Activated T-cell treated with anti-CD3 and anti-CD28 coated beads, Interleukin-2, amount 50 U/mL, for 72 hours (primary cell): ENCODE measurements at regions not wholly inside any gene's neighbourhood (a gene's known extent, or its start where the extent isn't known, plus 50 kb on each side); places are given as distances from the start of the nearest gene placed in this dataset.
"Not testable (repeated sequence)": the region's sequence is repeated elsewhere in the genome, so short reads cannot be mapped to it uniquely, and the experiment has no call there.

Experiments
- ATAC-seq, 2 donors: fragments of 150-1000 bp; cut with Tn5 transposase; replicated peaks in 1 of 2; 2 replicates each; pipeline ENCODE4 v1.10.0; 2021; ENCODE audit warnings: moderate library complexity in 2 of 2, mild to moderate bottlenecking in 1 of 2
- DNase-seq, 2 donors: peaks; one replicate each; pipeline ENCODE4 v3.0.0; 2021 to 2022; ENCODE audit warnings: mixed read lengths in 1 of 2
- H3K27ac Mint-ChIP-seq: one replicate; pipeline ENCODE4 v1.8.0; 2022; ENCODE audit warnings: mild to moderate bottlenecking, moderate library complexity, mixed read lengths
- H3K27me3 Mint-ChIP-seq: one replicate; pipeline ENCODE4 v1.8.0; 2022; ENCODE audit warnings: low read depth, mixed read lengths
- H3K36me3 Mint-ChIP-seq, 2 donors: one replicate each; pipeline ENCODE4 v1.8.0; 2022; ENCODE audit warnings: mixed read lengths in 2 of 2, mild to moderate bottlenecking in 1 of 2; ENCODE audit not compliant: insufficient read depth in 2 of 2
- H3K4me1 Mint-ChIP-seq: one replicate; pipeline ENCODE4 v1.8.0; 2022; ENCODE audit warnings: low read depth, mixed read lengths
- H3K4me3 Mint-ChIP-seq, 2 donors: one replicate each; pipeline ENCODE4 v1.8.0; 2022; ENCODE audit warnings: mild to moderate bottlenecking in 2 of 2, mixed read lengths in 2 of 2, moderate library complexity in 2 of 2
- H3K9me3 Mint-ChIP-seq, 2 donors: one replicate each; pipeline ENCODE4 v1.8.0; 2022; ENCODE audit warnings: mixed read lengths in 2 of 2

DNA sequence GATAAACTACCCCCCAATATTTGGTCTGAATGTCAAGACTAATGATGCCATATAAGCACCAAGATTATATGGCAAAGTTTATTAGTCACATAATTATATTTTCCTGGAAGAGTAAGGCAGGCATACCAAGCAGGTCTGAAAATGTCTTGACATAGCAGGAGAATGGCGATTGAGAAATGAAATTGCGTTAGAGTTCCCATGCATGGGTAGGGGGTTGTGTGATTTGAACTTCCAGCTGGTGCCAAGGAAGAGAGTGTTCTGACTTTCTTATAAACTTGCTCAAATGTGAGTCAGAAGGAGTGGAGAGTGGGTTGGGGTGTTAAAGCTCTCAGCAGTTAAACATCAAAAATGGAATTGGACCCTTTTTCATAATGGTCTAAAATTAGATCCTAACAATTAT is 1200.6 kb upstream of the ACO1 start:
- Mint-ChIP-seq H3K4me1 (no peaks in the 10 kb centered on the region), H3K4me3 (no peak overlapping the region), H3K27ac (no peak overlapping the region), H3K9me3 (no peaks in the 10 kb centered on the region), H3K36me3 (peaks cover 0 to 2% of the 10 kb centered on the region in 2 donors), H3K27me3 (no peaks in the 10 kb centered on the region)
- no peak for DNase-seq
- ATAC-seq = no peak

DNA sequence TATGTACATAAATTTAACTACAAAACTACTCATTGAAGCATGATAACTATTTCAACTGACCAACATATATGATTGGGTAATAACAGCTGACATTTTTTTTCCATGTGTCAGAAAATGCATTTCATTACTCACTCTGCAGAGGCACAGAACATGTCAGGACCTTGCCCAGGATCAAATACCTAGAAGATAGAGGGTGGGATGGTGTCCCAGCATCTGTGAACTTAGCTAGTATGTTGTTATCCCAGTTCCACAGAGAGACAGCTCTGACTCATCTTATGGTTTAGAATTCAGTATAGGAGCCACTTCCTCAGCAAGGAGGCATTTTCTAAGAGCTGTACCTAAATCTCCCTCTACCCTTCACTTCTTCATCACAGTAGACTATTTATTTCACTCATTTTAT is 1198.6 kb upstream of the ACO1 start:
- no peak overlapping the region for H3K27ac Mint-ChIP-seq
- H3K27me3 Mint-ChIP-seq = no peaks in the 10 kb centered on the region
- DNase-seq (no peak), ATAC-seq (peak in 1 of 2 donors; percentile 9)
- H3K9me3 Mint-ChIP-seq = no peaks in the 10 kb centered on the region
- peaks cover 0 to 2% of the 10 kb centered on the region in 2 donors for H3K36me3 Mint-ChIP-seq
- no peak overlapping the region for H3K4me3 Mint-ChIP-seq
- no peaks in the 10 kb centered on the region for H3K4me1 Mint-ChIP-seq

DNA sequence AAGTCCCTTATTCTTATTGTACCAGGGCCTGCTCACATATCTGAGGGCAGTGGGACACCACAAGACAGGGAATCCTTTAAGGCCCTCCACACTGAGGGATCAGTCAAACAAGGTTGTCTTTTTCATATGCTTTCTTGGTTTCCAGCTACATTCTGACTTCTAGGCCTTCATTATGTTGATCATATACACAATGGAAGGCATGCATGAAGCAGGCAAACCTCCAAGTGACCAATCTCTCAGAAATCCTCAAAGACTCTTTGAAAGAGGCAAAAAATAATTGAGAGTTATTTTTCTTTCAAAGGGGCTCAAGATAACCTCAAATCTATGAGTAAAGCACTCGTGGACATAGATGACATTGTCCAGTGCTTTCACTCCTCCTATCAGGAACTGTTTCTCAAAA is 1195.9 kb upstream of the ACO1 start:
- Mint-ChIP-seq H3K27me3 (no peaks in the 10 kb centered on the region), H3K4me1 (no peaks in the 10 kb centered on the region), H3K36me3 (no peaks in the 10 kb centered on the region), H3K9me3 (no peaks in the 10 kb centered on the region), H3K4me3 (no peak overlapping the region), H3K27ac (no peak overlapping the region)
- DNase-seq (no peak), ATAC-seq (no peak)

DNA sequence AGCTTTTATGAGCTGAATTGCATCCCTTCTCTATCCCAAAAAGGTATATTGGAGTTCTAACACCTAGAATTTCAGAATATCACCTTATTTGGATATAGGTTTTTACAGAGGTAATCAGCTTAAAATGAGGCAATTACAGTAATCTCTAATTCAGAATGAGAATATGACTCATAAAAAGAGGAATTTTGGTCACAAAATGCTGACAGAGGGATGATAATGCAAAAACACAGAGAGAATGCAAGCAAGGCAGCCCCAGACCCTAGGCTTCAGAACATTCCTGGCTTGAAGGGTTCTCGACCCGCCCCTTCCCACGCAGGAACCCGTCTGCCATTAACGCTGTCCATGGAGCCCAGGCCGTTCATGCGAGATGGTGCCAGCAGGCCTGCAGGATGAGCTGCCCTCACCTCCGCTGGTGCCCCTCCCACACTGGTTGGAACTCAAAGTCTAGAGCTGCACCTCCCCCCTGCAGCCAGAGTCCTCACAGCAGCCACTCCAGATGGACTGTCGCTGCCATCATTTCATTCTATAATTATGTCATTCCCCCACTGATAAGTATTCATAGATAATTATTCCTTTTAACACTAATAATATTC is 1173.4 kb upstream of the ACO1 start:
- Mint-ChIP-seq H3K9me3 (peaks cover 1 to 5% of the 10 kb centered on the region in 2 donors), H3K4me1 (no peaks in the 10 kb centered on the region), H3K4me3 (no peak overlapping the region), H3K27ac (no peak overlapping the region), H3K27me3 (no peaks in the 10 kb centered on the region), H3K36me3 (no peaks in the 10 kb centered on the region)
- DNase-seq (peak in 1 of 2 donors; percentile 0), ATAC-seq (peak; percentile 15 to 33)

DNA sequence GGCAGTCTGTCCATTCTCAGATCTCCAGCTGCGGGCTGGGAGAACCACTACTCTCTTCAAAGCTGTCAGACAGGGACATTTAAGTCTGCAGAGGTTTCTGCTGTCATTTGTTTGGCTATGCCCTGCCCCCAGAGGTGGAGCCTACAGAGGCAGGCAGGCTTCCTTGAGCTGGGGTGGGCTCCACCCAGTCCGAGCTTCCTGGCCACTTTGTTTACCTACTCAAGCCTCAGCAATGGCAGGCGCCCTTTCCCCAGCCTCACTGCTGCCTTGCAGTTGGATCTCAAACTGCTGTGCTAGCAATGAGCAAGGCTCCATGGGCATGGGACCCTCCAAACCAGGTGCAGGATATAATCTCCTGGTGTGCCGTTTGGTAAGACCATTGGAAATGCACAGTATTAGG is 1154.5 kb upstream of the ACO1 start:
- not testable (repeated sequence) for H3K27ac Mint-ChIP-seq, H3K36me3 Mint-ChIP-seq, H3K4me3 Mint-ChIP-seq, H3K27me3 Mint-ChIP-seq, H3K4me1 Mint-ChIP-seq, DNase-seq, ATAC-seq
- peaks cover 8 to 17% of the 10 kb centered on the region in 2 donors for H3K9me3 Mint-ChIP-seq

DNA sequence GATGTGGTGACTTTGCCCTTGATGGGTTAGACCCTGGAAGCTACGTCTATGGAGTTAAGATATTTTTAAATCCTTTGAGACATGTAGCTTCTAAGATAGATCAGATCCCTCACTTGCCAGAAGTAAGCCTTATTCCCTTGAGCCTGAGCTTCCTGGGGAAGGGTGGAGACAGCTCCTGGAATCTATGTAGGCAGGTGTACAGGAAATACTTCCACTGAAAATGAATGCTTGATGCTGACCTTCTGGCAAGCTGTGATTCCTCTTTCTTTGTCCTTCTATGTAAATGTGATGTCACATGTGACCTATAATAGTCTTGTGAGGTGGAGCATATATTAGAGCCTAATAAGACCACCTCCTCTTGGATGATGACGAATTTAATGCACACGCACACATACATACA is 1152.0 kb upstream of the ACO1 start:
- Mint-ChIP-seq H3K4me1 (peaks cover 14% of the 10 kb centered on the region), H3K27me3 (no peaks in the 10 kb centered on the region), H3K27ac (no peak overlapping the region), H3K9me3 (peaks cover under 1 to 12% of the 10 kb centered on the region in 2 donors), H3K36me3 (peaks cover 2 to 6% of the 10 kb centered on the region in 2 donors), H3K4me3 (no peak overlapping the region)
- ATAC-seq (no peak), DNase-seq (no peak)

DNA sequence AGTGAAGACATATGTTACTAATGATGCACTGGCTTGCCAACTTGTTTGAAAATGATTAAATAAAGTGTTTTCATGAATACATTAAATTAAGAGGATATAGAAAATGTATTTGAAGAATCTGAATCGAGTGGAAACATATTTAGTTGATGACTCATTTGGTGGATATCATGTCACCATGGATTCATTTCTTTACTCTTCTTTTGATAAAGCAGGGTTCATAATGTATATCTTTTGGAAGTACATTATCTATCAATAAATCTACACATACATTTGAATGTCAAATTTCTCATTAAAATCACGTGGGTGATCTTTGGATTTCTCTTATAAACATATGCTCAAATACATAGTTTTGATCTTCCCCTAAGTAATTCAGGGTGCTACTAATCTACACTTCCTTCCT is 1148.1 kb upstream of the ACO1 start:
- ATAC-seq (peak; percentile 34 to 38), DNase-seq (no peak)
- H3K4me1 Mint-ChIP-seq = peaks cover 22% of the 10 kb centered on the region
- H3K27ac Mint-ChIP-seq = no peak overlapping the region
- H3K36me3 Mint-ChIP-seq = no peaks in the 10 kb centered on the region
- H3K9me3 Mint-ChIP-seq = peaks cover 0 to 2% of the 10 kb centered on the region in 2 donors
- no peaks in the 10 kb centered on the region for H3K27me3 Mint-ChIP-seq
- H3K4me3 Mint-ChIP-seq = no peak overlapping the region

DNA sequence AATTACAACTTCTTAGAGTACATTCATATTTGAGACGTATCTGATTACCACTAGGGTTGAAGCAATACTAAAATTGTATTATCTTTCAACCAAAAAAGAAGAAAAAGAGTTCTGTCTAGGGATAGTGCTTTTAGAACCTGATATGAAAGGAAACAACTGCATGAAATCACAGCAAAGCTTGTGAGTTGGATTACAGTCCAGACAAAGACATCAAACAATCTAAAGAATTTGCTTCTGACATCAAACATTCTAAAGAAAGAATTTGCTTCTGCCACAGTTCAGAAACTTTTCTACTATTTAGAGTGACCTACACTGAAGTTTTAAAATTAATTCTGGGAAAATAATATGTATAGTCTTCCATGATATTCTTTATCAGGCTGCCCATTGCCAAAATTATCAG is 1141.1 kb upstream of the ACO1 start:
- DNase-seq = no peak
- no peaks in the 10 kb centered on the region for H3K4me1 Mint-ChIP-seq
- H3K36me3 Mint-ChIP-seq = no peaks in the 10 kb centered on the region
- H3K27me3 Mint-ChIP-seq = no peaks in the 10 kb centered on the region
- ATAC-seq = no peak
- peaks cover 3 to 4% of the 10 kb centered on the region in 2 donors for H3K9me3 Mint-ChIP-seq
- no peak overlapping the region for H3K27ac Mint-ChIP-seq
- no peak overlapping the region for H3K4me3 Mint-ChIP-seq

DNA sequence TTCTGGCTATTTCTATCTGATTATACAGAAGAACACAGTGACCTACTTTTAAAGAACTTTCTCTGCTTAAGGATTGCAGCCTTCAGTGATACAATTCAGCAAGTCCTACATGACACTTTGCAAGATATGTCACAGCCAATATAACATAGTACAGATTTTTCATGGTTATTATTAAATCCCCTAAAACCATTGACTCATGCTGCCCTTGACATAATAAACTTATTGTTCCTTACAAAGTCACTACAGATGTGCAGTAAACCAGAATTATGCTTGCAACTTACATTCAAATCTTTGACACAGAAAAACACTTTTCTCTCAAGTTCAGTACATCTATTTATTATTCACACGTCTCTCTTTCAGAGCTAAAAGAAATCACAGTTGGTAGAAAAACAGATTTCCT is 1136.3 kb upstream of the ACO1 start:
- Mint-ChIP-seq H3K9me3 (peaks cover 3 to 4% of the 10 kb centered on the region in 2 donors), H3K27ac (no peak overlapping the region), H3K36me3 (no peaks in the 10 kb centered on the region), H3K4me3 (no peak overlapping the region), H3K27me3 (no peaks in the 10 kb centered on the region), H3K4me1 (no peaks in the 10 kb centered on the region)
- no peak for DNase-seq
- no peak for ATAC-seq

DNA sequence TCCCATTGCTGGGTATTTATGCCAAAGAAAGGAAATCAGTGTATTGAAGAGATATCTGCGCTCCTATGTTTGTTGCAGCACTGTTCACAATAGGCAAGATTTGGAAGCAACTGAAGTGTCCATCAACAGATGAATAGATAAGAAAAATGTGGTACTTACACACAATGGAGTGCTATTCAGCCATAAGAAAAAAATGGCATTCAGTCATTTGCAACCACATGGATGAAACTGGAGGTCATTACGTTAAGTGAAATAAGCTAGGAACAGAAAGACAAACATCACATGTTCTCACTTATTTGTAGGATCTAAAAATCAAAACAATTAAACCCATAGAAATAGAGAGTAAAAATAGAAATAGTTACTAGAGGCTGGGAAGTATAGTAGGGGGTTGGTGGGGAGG is 1133.1 kb upstream of the ACO1 start:
- Mint-ChIP-seq H3K4me3 (no peak overlapping the region), H3K4me1 (no peaks in the 10 kb centered on the region), H3K27me3 (no peaks in the 10 kb centered on the region), H3K36me3 (peaks cover 2% of the 10 kb centered on the region in 2 donors), H3K27ac (no peak overlapping the region), H3K9me3 (peaks cover 4 to 5% of the 10 kb centered on the region in 2 donors)
- ATAC-seq (no peak), DNase-seq (no peak)

DNA sequence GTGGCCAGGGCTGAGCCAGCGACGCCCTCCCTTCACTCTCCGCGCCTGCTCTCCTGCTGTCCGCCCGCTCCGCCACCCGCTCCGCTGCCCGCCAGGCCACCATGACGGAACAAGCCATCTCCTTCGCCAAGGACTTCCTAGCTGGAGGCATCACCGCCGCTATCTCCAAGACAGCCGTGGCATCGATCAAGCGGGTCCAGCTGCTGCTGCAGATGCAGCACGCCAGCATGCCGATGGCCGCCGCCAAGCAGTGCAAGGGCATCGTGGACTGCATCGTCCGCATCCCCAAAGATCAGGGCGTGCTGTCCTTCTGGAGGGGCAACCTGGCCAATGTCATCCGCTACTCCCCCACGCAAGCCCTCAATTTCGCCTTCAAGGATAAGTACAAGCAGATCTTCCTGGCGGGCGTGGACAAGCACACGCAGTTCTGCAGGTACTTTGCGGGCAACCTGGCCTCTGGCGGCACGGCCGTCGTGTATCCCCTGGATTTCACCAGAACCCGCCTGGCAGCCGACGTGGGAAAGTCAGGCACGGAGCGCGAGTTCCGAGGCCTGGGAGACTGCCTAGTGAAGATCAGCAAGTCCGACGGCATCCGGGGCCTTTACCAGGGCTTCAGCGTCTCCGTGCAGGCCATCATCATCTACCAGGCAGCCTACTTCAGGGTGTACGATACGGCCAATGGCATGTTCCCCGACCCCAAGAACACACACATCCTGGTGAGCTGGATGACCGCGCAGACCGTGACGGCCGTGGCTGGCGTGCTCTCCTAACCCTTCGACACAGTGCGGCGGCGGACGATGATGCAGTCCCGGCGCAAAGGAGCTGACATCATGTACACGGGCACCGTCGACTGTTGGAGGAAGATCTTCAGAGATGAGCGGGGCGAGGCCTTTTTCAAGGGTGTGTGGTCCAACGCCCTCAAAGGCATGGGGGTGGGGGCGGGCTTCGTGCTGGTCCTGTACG is 1130.4 kb upstream of the ACO1 start:
- Mint-ChIP-seq H3K4me3 (no peak overlapping the region), H3K9me3 (peaks cover 0 to 2% of the 10 kb centered on the region in 2 donors), H3K4me1 (no peaks in the 10 kb centered on the region), H3K36me3 (peaks cover 2% of the 10 kb centered on the region in 2 donors), H3K27ac (no peak overlapping the region), H3K27me3 (no peaks in the 10 kb centered on the region)
- DNase-seq (no peak), ATAC-seq (no peak)

DNA sequence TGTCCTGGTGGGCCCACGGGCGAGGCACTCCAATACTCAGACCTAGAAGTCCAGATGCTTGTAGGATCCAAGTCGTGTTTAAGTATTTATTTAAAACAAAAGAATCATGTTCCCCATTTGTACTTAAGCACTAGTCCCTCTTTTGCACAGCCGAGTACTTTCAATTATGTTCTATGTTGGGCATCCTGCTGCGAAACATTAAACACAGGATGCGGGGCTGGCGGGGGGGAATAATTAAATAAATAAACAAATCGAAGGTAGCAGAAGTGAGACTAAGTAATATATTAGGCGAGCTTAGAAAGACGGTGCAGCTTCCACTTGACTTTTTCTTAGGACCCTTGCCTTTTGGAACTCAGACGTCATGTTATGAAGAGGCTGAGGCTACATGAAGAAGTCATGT is 1129.2 kb upstream of the ACO1 start:
- Mint-ChIP-seq H3K4me3 (no peak overlapping the region), H3K27me3 (no peaks in the 10 kb centered on the region), H3K4me1 (peaks cover 6% of the 10 kb centered on the region), H3K27ac (no peak overlapping the region), H3K36me3 (peaks cover 2% of the 10 kb centered on the region in 2 donors), H3K9me3 (peaks cover 0 to 2% of the 10 kb centered on the region in 2 donors)
- no peak for ATAC-seq
- DNase-seq = no peak

DNA sequence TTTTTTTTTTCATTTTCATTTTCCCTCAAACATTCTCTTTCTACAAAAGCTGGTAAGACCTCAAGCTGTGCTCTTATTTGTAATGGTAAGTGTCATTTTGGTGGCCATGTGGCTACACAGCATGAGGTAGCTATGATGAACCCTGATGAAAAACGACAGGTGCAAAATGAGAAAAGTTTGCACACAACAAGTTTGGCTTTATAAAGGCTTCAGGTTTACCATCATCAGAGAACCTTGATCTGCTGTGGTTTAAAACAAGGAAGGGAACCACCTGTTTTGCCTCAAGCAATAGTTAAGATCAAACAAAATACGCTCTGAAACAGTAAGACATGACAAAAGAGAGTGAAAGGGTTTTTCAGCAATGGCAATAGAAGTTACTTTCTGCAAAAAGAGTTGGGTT is 1124.6 kb upstream of the ACO1 start:
- ATAC-seq (peak; percentile 73 to 85), DNase-seq (peak in 1 of 2 donors; percentile 5)
- peaks cover 11% of the 10 kb centered on the region for H3K4me1 Mint-ChIP-seq
- H3K27me3 Mint-ChIP-seq = no peaks in the 10 kb centered on the region
- H3K36me3 Mint-ChIP-seq = no peaks in the 10 kb centered on the region
- peak overlapping the region; percentile 3 for H3K27ac Mint-ChIP-seq
- H3K9me3 Mint-ChIP-seq = no peaks in the 10 kb centered on the region
- H3K4me3 Mint-ChIP-seq = peak overlapping the region; percentile 54 to 62
